B cell (primary cell): ENCODE measurements at regions not wholly inside any gene's neighbourhood (a gene's known extent, or its start where the extent isn't known, plus 50 kb on each side); places are given as distances from the start of the nearest gene placed in this dataset.

ENCODE experiments used
- ATAC-seq: fragments of 200-7000 bp; cut with Tn5 transposase; one replicate; pipeline ENCODE4 v1.10.0; 2021; ENCODE audit warnings: low read depth, mild to moderate bottlenecking, moderate number of reproducible peaks, moderate library complexity
- CTCF ChIA-PET: fragments of 350-600 bp; sonication (Branson Sonifier 250); formaldehyde crosslinking; loops from one replicate; lab custom pipeline; 2021; ENCODE audit warnings: antibody characterized with exemption, inconsistent platforms; lab: Charles Lee
- POLR2A ChIA-PET: fragments of 350-600 bp; sonication (Branson Sonifier 250); formaldehyde crosslinking; loops from one replicate; lab custom pipeline; 2021; ENCODE audit warnings: antibody characterized with exemption; lab: Charles Lee
- DNase-seq: peaks from one replicate; pipeline ENCODE4 v3.0.0; 2013
- H2AFZ ChIP-seq: 2 replicates; pipeline ENCODE4 v1.6.1; 2012; ENCODE audit warnings: mild to moderate bottlenecking, low read depth, low read length; ENCODE audit not compliant: insufficient read depth, poor library complexity, severe bottlenecking
- H3K27ac ChIP-seq, 2 donors: 1 replicate in 1 of 2; 2 replicates in 1 of 2; pipeline ENCODE4 v1.5.1; 2012 to 2013; ENCODE audit warnings: low read length in 2 of 2, mild to moderate bottlenecking in 2 of 2, moderate library complexity in 1 of 2
- H3K27me3 ChIP-seq, 4 experiments: fragments of 200-600 bp in 1 of 4; sonication (generic) in 1 of 4; replicated peaks in 1 of 4; 1 replicate in 2 of 4; 2 replicates in 2 of 4; pipeline versions ENCODE4 v1.6.1 to v1.7.0; 2013 to 2016; ENCODE audit warnings: low read length in 3 of 4, mild to moderate bottlenecking in 2 of 4, mixed read lengths in 1 of 4, moderate library complexity in 1 of 4; ENCODE audit not compliant: insufficient read depth in 4 of 4, control insufficient read depth in 3 of 4; ENCODE audit errors: control extremely low read depth in 1 of 4
- H3K36me3 ChIP-seq, 2 experiments: replicated peaks in 1 of 2; 1 replicate in 1 of 2; 2 replicates in 1 of 2; pipeline versions ENCODE4 v1.6.1 to v1.7.1; 2013; ENCODE audit warnings: low read length in 1 of 2; ENCODE audit not compliant: insufficient read depth in 2 of 2, control insufficient read depth in 1 of 2; ENCODE audit errors: control extremely low read depth in 1 of 2, extremely low read depth in 1 of 2
- H3K4me1 ChIP-seq, 2 donors: fragments of 200-600 bp in 1 of 2; sonication (generic) in 1 of 2; 1 replicate in 1 of 2; 2 replicates in 1 of 2; pipeline versions ENCODE4 v1.5.1 to v1.6.1; 2013 to 2017; ENCODE audit warnings: low read length in 2 of 2; ENCODE audit not compliant: control insufficient read depth in 2 of 2, insufficient read depth in 2 of 2
- H3K4me2 ChIP-seq: replicated peaks from 2 replicates; pipeline ENCODE3; 2012; ENCODE audit warnings: mild to moderate bottlenecking, low read depth, low read length; ENCODE audit not compliant: poor library complexity, severe bottlenecking
- H3K4me3 ChIP-seq, 5 experiments: fragments of 200-600 bp in 1 of 5; sonication (generic) in 1 of 5; 1 replicate in 3 of 5; 2 replicates in 2 of 5; pipeline versions ENCODE4 v1.5.1 to v1.7.0; 2011 to 2016; ENCODE audit warnings: low read length in 4 of 5, mild to moderate bottlenecking in 4 of 5, low read depth in 2 of 5, control low read depth in 1 of 5, moderate library complexity in 1 of 5; ENCODE audit not compliant: insufficient read depth in 1 of 5; ENCODE audit errors: control extremely low read depth in 1 of 5, extremely low read depth in 1 of 5
- H3K79me2 ChIP-seq: fragments of 200-600 bp; sonication (generic); one replicate; pipeline ENCODE4 v1.6.0; 2016; ENCODE audit warnings: low read length; ENCODE audit not compliant: control insufficient read depth, insufficient read depth
- H3K9ac ChIP-seq: fragments of 200-600 bp; sonication (generic); 2 replicates; pipeline ENCODE4 v1.6.1; 2017; ENCODE audit warnings: mild to moderate bottlenecking, low read length, moderate library complexity
- H3K9me3 ChIP-seq, 3 donors: one replicate each; pipeline versions ENCODE4 v1.6.1 to v1.7.1; 2013; ENCODE audit warnings: low read length in 2 of 3; ENCODE audit not compliant: control insufficient read depth in 2 of 3, insufficient read depth in 1 of 3; ENCODE audit errors: control extremely low read depth in 1 of 3
- H4K20me1 ChIP-seq: 2 replicates; pipeline ENCODE4 v1.6.0; 2012; ENCODE audit warnings: mild to moderate bottlenecking, low read length; ENCODE audit not compliant: insufficient read depth, control insufficient read depth, poor library complexity, severe bottlenecking
- H3K27ac Mint-ChIP-seq: one replicate; pipeline ENCODE4 v1.8.0; 2021; ENCODE audit warnings: mixed read lengths
- H3K27me3 Mint-ChIP-seq: one replicate; pipeline ENCODE4 v1.8.0; 2021; ENCODE audit warnings: mixed read lengths
- H3K4me1 Mint-ChIP-seq: one replicate; pipeline ENCODE4 v1.8.0; 2021; ENCODE audit warnings: mixed read lengths
- H3K4me3 Mint-ChIP-seq: one replicate; pipeline ENCODE4 v1.8.0; 2021; ENCODE audit warnings: mixed read lengths
- H3K9me3 Mint-ChIP-seq: one replicate; pipeline ENCODE4 v1.8.0; 2022; ENCODE audit warnings: mixed read lengths; ENCODE audit not compliant: insufficient read depth
- CTCF ChIP-seq: fragments of 200-600 bp; IDR thresholded peaks from one replicate; pipeline ENCODE4 v1.8.0; 2022; ENCODE audit warnings: antibody characterized with exemption, mild to moderate bottlenecking
- EZH2 ChIP-seq: IDR thresholded peaks from 2 replicates; pipeline ENCODE4 v1.6.1; 2012; ENCODE audit warnings: borderline replicate concordance, low read depth, mild to moderate bottlenecking, moderate library complexity, low read length; ENCODE audit not compliant: insufficient read depth, poor library complexity, severe bottlenecking
- WGBS: methylation state at CpG from one replicate; pipeline ENCODE4 v1.1.5; 2013; ENCODE audit warnings: missing lambda C conversion rate; ENCODE audit not compliant: insufficient coverage; 5-methylcytosine and 5-hydroxymethylcytosine counted together
- intact Hi-C: fragments of 100-400 bp; cut with micrococcal nuclease; formaldehyde crosslinking; loops from one replicate; pipeline ENCODE4 v1.10.0; 2022

DNA sequence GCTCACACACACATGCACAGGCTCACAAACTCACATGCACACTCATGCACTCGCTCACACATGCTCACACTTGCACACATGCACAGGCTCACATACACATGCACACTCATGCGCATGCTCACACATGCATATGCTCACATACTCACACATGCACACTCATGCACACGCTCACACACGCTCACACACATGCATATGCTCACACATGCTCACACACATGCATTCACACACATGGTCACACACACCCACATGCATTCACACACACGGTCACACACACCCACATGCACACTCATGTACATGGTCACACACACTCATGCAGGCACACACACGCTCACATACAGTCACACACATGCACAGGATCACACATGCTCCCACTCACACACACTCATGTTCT, 132.8 kb upstream of the SMAD3 start:
- Histone ChIP-seq H3K36me3 (no peaks in the 10 kb centered on the region), H3K4me1 (peaks cover 0 to 7% of the 10 kb centered on the region in 2 donors), H3K27me3 (peaks cover 0 to 13% (median 2%) of the 10 kb centered on the region in 4 experiments), H2AFZ (no peak overlapping the region), H3K79me2 (no peaks in the 10 kb centered on the region), H3K9ac (no peak overlapping the region), H3K27ac (no peak overlapping the region), H3K4me3 (no peak overlapping the region), H3K9me3 (peaks cover 1 to 44% (median 16%) of the 10 kb centered on the region in 3 donors), H3K4me2 (no peak overlapping the region), H4K20me1 (no peaks in the 10 kb centered on the region)
- POLR2A ChIA-PET: no interaction called here
- ATAC-seq (no peak), DNase-seq (no peak)
- Mint-ChIP-seq H3K4me1 (no peaks in the 10 kb centered on the region), H3K9me3 (peaks cover 12% of the 10 kb centered on the region), H3K4me3 (no peak overlapping the region), H3K27me3 (peaks cover 14% of the 10 kb centered on the region), H3K27ac (no peak overlapping the region)
- TF ChIP-seq CTCF: no peak
- no peak for TF ChIP-seq EZH2
- intact Hi-C loops: no loop called here
- CTCF ChIA-PET: no interaction called here
- WGBS: 97% methylated on average over 6 of the region's 6 CpGs

DNA sequence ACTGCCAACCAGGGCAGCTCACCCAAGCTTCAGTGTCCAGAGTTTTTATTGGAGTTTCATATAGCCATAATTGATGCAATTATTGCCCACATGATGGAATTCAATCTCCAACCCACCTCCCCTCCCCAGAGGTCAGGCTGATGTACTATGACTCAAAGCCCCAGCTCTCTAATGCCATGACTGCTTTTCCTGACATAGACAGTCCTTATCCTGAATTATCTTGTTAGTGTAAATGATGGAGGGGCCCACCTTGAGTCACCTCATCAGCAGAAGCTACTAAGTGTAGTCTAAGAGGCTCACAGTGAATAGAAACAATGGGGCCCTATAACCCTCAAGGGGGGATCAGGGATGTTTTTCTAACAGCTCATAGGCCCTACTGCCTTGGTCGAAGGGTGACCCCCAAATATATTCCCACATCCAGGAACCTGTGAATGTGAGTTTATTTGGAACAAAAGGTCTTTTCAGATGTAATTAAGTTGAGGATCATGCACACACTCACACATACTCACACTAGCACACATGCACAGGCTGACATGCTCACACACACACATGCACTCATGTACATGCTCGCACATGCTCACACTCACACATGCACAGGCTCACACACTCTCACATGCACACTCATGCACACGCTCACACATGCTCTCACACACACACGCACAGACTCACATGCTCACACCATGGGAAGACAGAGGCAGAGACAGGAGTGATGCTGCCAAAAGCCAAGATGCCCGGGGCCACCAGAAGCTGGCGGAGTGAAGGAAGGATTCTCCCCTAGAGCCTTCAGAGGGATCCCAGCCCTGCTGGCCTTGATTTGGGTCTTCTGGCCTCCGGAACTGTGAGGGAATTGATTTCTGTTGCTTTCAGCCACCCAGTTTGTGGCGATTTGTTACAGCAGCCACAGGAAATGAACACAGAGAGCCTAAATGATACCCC, 131.2 kb upstream of the SMAD3 start:
- Histone ChIP-seq H4K20me1 (no peaks in the 10 kb centered on the region), H3K9me3 (peaks cover 1 to 47% (median 16%) of the 10 kb centered on the region in 3 donors), H2AFZ (no peak overlapping the region), H3K4me1 (peaks cover 0 to 7% of the 10 kb centered on the region in 2 donors), H3K27me3 (peaks cover 0 to 13% (median 2%) of the 10 kb centered on the region in 4 experiments), H3K4me2 (no peak overlapping the region), H3K9ac (no peak overlapping the region), H3K79me2 (no peaks in the 10 kb centered on the region), H3K27ac (no peak overlapping the region), H3K4me3 (no peak overlapping the region), H3K36me3 (no peaks in the 10 kb centered on the region)
- Mint-ChIP-seq H3K9me3 (peaks cover 12% of the 10 kb centered on the region), H3K4me3 (no peak overlapping the region), H3K4me1 (no peaks in the 10 kb centered on the region), H3K27me3 (peaks cover 14% of the 10 kb centered on the region), H3K27ac (peak overlapping the region; percentile 1)
- ATAC-seq (no peak), DNase-seq (no peak)
- POLR2A ChIA-PET: no interaction called here
- CTCF ChIA-PET: no interaction called here
- TF ChIP-seq CTCF: no peak
- no peak for TF ChIP-seq EZH2
- intact Hi-C loops: no loop called here
- 97% methylated on average over 7 of the region's 8 CpGs for WGBS
